Transverse colon (tissue), 4 donors: ENCODE measurements at regions not wholly inside any gene's neighbourhood (a gene's known extent, or its start where the extent isn't known, plus 50 kb on each side); places are given as distances from the start of the nearest gene placed in this dataset.
A peak's percentile ranks its signal among the peaks of the same experiment; 100 is the strongest.

Experiments
- DNase-seq: peaks from one replicate; pipeline ENCODE4 v3.0.0-alpha.2; 2019
- H3K27ac ChIP-seq, 4 donors: fragments of 200-600 bp; sonication (generic); 2 replicates each; pipeline ENCODE4 v1.5.1; 2016 to 2018; ENCODE audit warnings: inconsistent platforms in 4 of 4
- H3K27me3 ChIP-seq: fragments of 200-600 bp; sonication (generic); 2 replicates; pipeline ENCODE4 v1.5.1; 2017; ENCODE audit warnings: inconsistent platforms
- H3K36me3 ChIP-seq, 4 donors: fragments of 200-600 bp; sonication (generic); 2 replicates each; pipeline ENCODE4 v1.5.1; 2017 to 2019; ENCODE audit warnings: inconsistent platforms in 4 of 4
- H3K4me1 ChIP-seq, 4 donors: fragments of 200-600 bp; sonication (generic); 2 replicates each; pipeline ENCODE4 v1.5.1; 2017 to 2020; ENCODE audit warnings: inconsistent platforms in 4 of 4
- H3K4me3 ChIP-seq, 4 donors: fragments of 200-600 bp; sonication (generic); 1 replicate in 1 of 4; 2 replicates in 3 of 4; pipeline versions ENCODE4 v1.5.1 to v1.6.1; 2017 to 2019; ENCODE audit warnings: inconsistent platforms in 4 of 4
- H3K9me3 ChIP-seq, 2 donors: fragments of 200-600 bp; sonication (generic); 2 replicates each; pipeline ENCODE4 v1.5.1; 2017 to 2019; ENCODE audit warnings: inconsistent platforms in 2 of 2
- EP300 ChIP-seq: sonication (generic); formaldehyde crosslinking; IDR thresholded peaks from one replicate; pipeline ENCODE4 v1.6.1; 2017; ENCODE audit warnings: antibody characterized with exemption, low read depth
- POLR2A ChIP-seq: fragments of 450-650 bp; IDR thresholded peaks from one replicate; pipeline ENCODE4 v1.6.1; 2016; ENCODE audit warnings: antibody characterized with exemption, mild to moderate bottlenecking, moderate library complexity
- POLR2AphosphoS5 ChIP-seq, 3 donors: sonication (generic); formaldehyde crosslinking; IDR thresholded peaks; one replicate each; pipeline ENCODE4 v1.6.1; 2016; ENCODE audit warnings: antibody characterized with exemption in 3 of 3
- WGBS, 2 donors: methylation state at CpG; one replicate each; pipeline ENCODE4 v1.1.5; 2018; ENCODE audit warnings: low coverage in 1 of 2; 5-methylcytosine and 5-hydroxymethylcytosine counted together
- in situ Hi-C, 4 donors: fragments of 200-750 bp; cut with MboI; loops; one replicate each; pipeline versions ENCODE4 v1.15.0 to v1.15.1; 2017; ENCODE audit warnings: low sequenced_read_pairs in 3 of 4, low pct_ligation_motif_present in 1 of 4, low pct_unique_long_range_greater_than_20kb in 1 of 4
- intact Hi-C: fragments of 100-400 bp; cut with DNase I; formaldehyde crosslinking; loops from one replicate; pipeline ENCODE4 v1.15.1; 2023; ENCODE audit warnings: low total_unique reads
- TF ChIP-seq, protein P1 (sequence below), 5 experiments: fragments of 200-600 bp in 3 of 5; fragments of 450-650 bp in 2 of 5; sonication (generic) in 3 of 5; IDR thresholded peaks; 1 replicate in 2 of 5; 2 replicates in 3 of 5; pipeline ENCODE4 v1.5.1; 2016 to 2017; ENCODE audit warnings: antibody characterized with exemption in 5 of 5, inconsistent platforms in 3 of 5, mild to moderate bottlenecking in 2 of 5, moderate library complexity in 1 of 5

GRCh38 chr6:165732696-165733488 lies 69.9 kb upstream of the PDE10A start:
- TF ChIP-seq, protein P1, sequence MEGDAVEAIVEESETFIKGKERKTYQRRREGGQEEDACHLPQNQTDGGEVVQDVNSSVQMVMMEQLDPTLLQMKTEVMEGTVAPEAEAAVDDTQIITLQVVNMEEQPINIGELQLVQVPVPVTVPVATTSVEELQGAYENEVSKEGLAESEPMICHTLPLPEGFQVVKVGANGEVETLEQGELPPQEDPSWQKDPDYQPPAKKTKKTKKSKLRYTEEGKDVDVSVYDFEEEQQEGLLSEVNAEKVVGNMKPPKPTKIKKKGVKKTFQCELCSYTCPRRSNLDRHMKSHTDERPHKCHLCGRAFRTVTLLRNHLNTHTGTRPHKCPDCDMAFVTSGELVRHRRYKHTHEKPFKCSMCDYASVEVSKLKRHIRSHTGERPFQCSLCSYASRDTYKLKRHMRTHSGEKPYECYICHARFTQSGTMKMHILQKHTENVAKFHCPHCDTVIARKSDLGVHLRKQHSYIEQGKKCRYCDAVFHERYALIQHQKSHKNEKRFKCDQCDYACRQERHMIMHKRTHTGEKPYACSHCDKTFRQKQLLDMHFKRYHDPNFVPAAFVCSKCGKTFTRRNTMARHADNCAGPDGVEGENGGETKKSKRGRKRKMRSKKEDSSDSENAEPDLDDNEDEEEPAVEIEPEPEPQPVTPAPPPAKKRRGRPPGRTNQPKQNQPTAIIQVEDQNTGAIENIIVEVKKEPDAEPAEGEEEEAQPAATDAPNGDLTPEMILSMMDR (IDR thresholded peaks at IDR 0.05) = no peak
- TF ChIP-seq POLR2AphosphoS5 (IDR thresholded peaks at IDR 0.05) = no peak
- no peak for TF ChIP-seq EP300
- no peak for TF ChIP-seq POLR2A
- no peaks in the 10 kb centered on the region for H3K36me3 ChIP-seq
- WGBS, 2 donors = 72 to 80% methylated on average over 5 to 15 of the region's 15 CpGs
- H3K9me3 ChIP-seq = peaks cover 0 to 2% of the 10 kb centered on the region in 2 donors
- H3K27ac ChIP-seq = no peak overlapping the region
- H3K27me3 ChIP-seq = no peaks in the 10 kb centered on the region
- H3K4me3 ChIP-seq = no peak overlapping the region
- DNase-seq = no peak
- H3K4me1 ChIP-seq = no peaks in the 10 kb centered on the region
- in situ Hi-C loops = loop anchor here in 2 of 4 donors (5.0 kb wide), 1 partner anchor 119 kb away; no protein-coding TSS in a partner anchor
- intact Hi-C loops = no loop called here

DNA sequence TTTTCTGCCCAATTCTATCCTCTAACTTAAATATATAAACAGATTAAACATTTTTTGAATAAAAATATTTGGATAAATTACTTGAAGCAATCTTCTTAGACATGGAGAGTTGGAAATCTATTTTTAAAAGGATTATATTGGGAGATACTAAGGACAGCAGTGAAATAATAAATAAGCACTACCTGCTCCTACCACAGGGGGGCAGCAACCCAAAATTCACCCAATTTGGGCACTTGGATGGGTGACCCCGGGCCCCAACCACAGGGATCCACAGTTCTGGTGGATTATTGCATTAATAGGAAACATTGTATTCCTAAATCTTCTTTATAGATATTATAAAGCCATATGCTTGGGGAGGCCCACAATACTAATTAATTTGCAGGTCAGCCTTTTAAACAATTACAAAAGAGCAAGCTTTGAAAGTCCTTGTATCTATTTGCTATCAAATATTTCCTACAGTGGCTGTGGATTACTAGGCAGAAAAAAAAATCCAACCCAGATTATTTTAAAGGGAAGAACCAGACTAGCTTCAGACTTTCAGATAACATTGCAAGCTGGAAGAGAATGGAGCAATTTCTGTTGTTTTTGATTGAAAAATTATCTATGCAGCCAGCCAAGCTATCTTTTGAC lies 66.4 kb upstream of the PDE10A start:
- Histone ChIP-seq H3K9me3 (no peaks in the 10 kb centered on the region), H3K27me3 (no peaks in the 10 kb centered on the region), H3K27ac (no peak overlapping the region), H3K4me3 (no peak overlapping the region), H3K4me1 (no peaks in the 10 kb centered on the region), H3K36me3 (no peaks in the 10 kb centered on the region)
- DNase-seq = peak; percentile 39
- intact Hi-C loops = loop anchor here (5.0 kb wide), 1 partner anchor 123 kb away; no protein-coding TSS in a partner anchor
- in situ Hi-C loops = no loop called here
- TF ChIP-seq POLR2AphosphoS5 (IDR thresholded peaks at IDR 0.05) = no peak
- TF ChIP-seq, protein P1 (IDR thresholded peaks at IDR 0.05) = peak; percentile 77 to 88 (median 80)
- 0 to 3% methylated on average over 1 of the region's 1 CpG for WGBS, 2 donors

DNA sequence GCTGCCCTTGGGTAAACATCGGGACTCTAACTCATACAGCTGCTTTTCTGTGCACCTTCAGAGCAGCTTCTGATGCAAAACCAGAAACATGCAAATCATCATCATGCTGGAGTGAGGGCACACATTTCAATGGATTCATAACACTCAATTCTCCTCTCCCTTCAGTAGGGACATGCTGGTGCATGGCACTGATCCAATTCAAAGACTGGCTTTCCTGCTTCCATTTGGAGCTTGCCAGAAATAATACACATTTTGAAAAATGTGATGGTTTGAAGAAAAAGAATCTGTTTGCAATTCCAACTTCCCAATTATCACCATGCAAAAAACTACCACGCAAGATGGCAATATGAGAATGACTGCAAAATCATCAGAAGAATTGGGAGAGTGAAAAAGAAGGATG lies 65.2 kb upstream of the PDE10A start:
- Histone ChIP-seq H3K27me3 (no peaks in the 10 kb centered on the region), H3K27ac (no peak overlapping the region), H3K4me1 (no peaks in the 10 kb centered on the region), H3K9me3 (no peaks in the 10 kb centered on the region), H3K36me3 (no peaks in the 10 kb centered on the region), H3K4me3 (no peak overlapping the region)
- DNase-seq = no peak
- 79 to 83% methylated on average over 1 to 2 of the region's 2 CpGs for WGBS, 2 donors
- intact Hi-C loops = loop anchor here (5.0 kb wide), 1 partner anchor 124 kb away; no protein-coding TSS in a partner anchor
- in situ Hi-C loops = no loop called here
- TF ChIP-seq EP300 (no peak), POLR2A (no peak), POLR2AphosphoS5 (IDR thresholded peaks at IDR 0.05) (no peak)
- TF ChIP-seq, protein P1 (IDR thresholded peaks at IDR 0.05) = no peak

DNA sequence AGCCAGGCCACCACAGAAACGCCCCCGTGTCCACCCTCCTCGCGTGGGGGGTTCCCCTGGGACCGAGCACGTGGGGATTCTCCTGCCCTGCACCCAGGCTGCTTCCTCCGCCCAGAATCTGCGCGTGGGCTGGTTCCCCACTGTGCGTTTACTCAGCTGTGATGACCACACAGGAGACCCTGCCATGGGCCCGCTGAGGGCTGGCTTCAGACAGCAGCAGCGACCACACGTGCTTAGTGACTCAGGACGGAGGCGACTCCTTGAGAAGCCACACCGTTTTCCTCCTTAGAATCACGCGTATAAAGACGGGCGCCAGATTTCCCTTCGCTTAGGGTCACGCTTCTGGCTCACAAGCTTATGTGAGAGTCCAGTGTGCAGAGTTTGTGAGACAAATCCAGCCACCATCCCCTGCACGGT lies 63.9 kb upstream of the PDE10A start:
- 82% methylated on average over 23 of the region's 23 CpGs; no CpG with 5 or more reads in 1 of the 2 donors for WGBS, 2 donors
- in situ Hi-C loops = no loop called here

More for the DNA sequence above, 63.9 kb upstream of the PDE10A start:
- no peak for TF ChIP-seq POLR2A
- TF ChIP-seq, protein P1 (IDR thresholded peaks at IDR 0.05) = no peak
- no peak for TF ChIP-seq POLR2AphosphoS5 (IDR thresholded peaks at IDR 0.05)
- no peak for TF ChIP-seq EP300
- Histone ChIP-seq H3K27me3 (no peaks in the 10 kb centered on the region), H3K4me1 (no peaks in the 10 kb centered on the region), H3K4me3 (no peak overlapping the region), H3K9me3 (no peaks in the 10 kb centered on the region), H3K27ac (no peak overlapping the region), H3K36me3 (no peaks in the 10 kb centered on the region)
- intact Hi-C loops = loop anchor here (5.0 kb wide), 1 partner anchor 125 kb away; no protein-coding TSS in a partner anchor
- no peak for DNase-seq
